SK-N-SH treated with all-trans-retinoic acid at 6 μM for 48 hours (cell line): ENCODE measurements at regions not wholly inside any gene's neighbourhood (a gene's known extent, or its start where the extent isn't known, plus 50 kb on each side); places are given as distances from the start of the nearest gene placed in this dataset.

Experiments
- ATAC-seq: fragments of 200-7000 bp; cut with Tn5 transposase; 3 replicates; pipeline ENCODE4 v1.9.1; 2020; ENCODE audit warnings: mild to moderate bottlenecking, moderate library complexity
- CSDC2 ChIP-seq: fragments of 250-450 bp; sonication (Bioruptor Pico); IDR thresholded peaks from 2 replicates; pipeline ENCODE4 v1.5.0; 2020; ENCODE audit warnings: mild to moderate bottlenecking, moderate library complexity
- ESRRG ChIP-seq: fragments of 250-450 bp; sonication (Bioruptor Pico); IDR thresholded peaks from 2 replicates; pipeline ENCODE4 v1.6.1; 2021; ENCODE audit warnings: mild to moderate bottlenecking
- ISL1 ChIP-seq: fragments of 250-450 bp; sonication (Bioruptor Pico); IDR thresholded peaks from 2 replicates; pipeline ENCODE4 v2.1.2; 2022; ENCODE audit warnings: mild to moderate bottlenecking, moderate library complexity
- OSR1 ChIP-seq: fragments of 250-450 bp; sonication (Bioruptor Pico); IDR thresholded peaks from 2 replicates; pipeline ENCODE4 v1.8.0; 2022; ENCODE audit warnings: moderate library complexity, mild to moderate bottlenecking, inconsistent platforms
- PPARA ChIP-seq: fragments of 250-450 bp; sonication (Bioruptor Pico); IDR thresholded peaks from 2 replicates; pipeline ENCODE4 v1.5.0; 2020; ENCODE audit warnings: mild to moderate bottlenecking, borderline replicate concordance
- RARB ChIP-seq: fragments of 250-450 bp; sonication (Bioruptor Pico); IDR thresholded peaks from 2 replicates; pipeline ENCODE4 v1.8.0; 2021; ENCODE audit warnings: mild to moderate bottlenecking, moderate library complexity
- TCF4 ChIP-seq: fragments of 250-450 bp; sonication (Bioruptor Pico); IDR thresholded peaks from 2 replicates; pipeline ENCODE4 v1.8.0; 2021; ENCODE audit warnings: mild to moderate bottlenecking, moderate library complexity, borderline replicate concordance
- TOX ChIP-seq: fragments of 250-450 bp; sonication (Bioruptor Pico); IDR thresholded peaks from 2 replicates; pipeline ENCODE4 v1.8.0; 2021; ENCODE audit warnings: mild to moderate bottlenecking, moderate library complexity, borderline replicate concordance
- ZC3H10 ChIP-seq: fragments of 250-450 bp; sonication (Bioruptor Pico); IDR thresholded peaks from 2 replicates; pipeline ENCODE4 v1.5.1; 2021; ENCODE audit warnings: mild to moderate bottlenecking, moderate library complexity
- ZFP3 ChIP-seq: fragments of 250-450 bp; sonication (Bioruptor Pico); IDR thresholded peaks from 2 replicates; pipeline ENCODE4 v1.5.0; 2020; ENCODE audit warnings: mild to moderate bottlenecking, moderate library complexity
- ZNF565 ChIP-seq: fragments of 450-650 bp; formaldehyde crosslinking; conservative IDR thresholded peaks from 2 replicates; pipeline ENCODE4 v1.5.0; 2020; ENCODE audit warnings: low read depth, mild to moderate bottlenecking, moderate library complexity
- ZNF70 ChIP-seq: fragments of 450-650 bp; formaldehyde crosslinking; IDR thresholded peaks from 2 replicates; pipeline ENCODE4 v1.5.0; 2020; ENCODE audit warnings: mild to moderate bottlenecking, moderate library complexity
- TF ChIP-seq, protein P1 (sequence below): fragments of 250-450 bp; sonication (Bioruptor Pico); IDR thresholded peaks from 2 replicates; pipeline ENCODE4 v1.5.0; 2020; ENCODE audit warnings: mild to moderate bottlenecking, moderate library complexity
- TF ChIP-seq, protein P2 (sequence below): fragments of 250-450 bp; sonication (Bioruptor Pico); IDR thresholded peaks from 2 replicates; pipeline ENCODE4 v1.8.0; 2020; ENCODE audit warnings: mild to moderate bottlenecking, moderate library complexity, borderline replicate concordance
- TF ChIP-seq, protein P3 (sequence below): fragments of 250-450 bp; sonication (Bioruptor Pico); IDR thresholded peaks from 2 replicates; pipeline ENCODE4 v1.8.0; 2021; ENCODE audit warnings: low read depth, mild to moderate bottlenecking, moderate library complexity, borderline replicate concordance
- TF ChIP-seq, protein P4 (sequence below): fragments of 250-450 bp; sonication (Bioruptor Pico); IDR thresholded peaks from 2 replicates; pipeline ENCODE4 v1.5.1; 2021; ENCODE audit warnings: mild to moderate bottlenecking, moderate library complexity
- TF ChIP-seq, protein P5 (sequence below): fragments of 250-450 bp; sonication (Bioruptor Pico); IDR thresholded peaks from 2 replicates; pipeline ENCODE4 v1.5.1; 2020; ENCODE audit warnings: low read depth, mild to moderate bottlenecking, moderate library complexity

DNA sequence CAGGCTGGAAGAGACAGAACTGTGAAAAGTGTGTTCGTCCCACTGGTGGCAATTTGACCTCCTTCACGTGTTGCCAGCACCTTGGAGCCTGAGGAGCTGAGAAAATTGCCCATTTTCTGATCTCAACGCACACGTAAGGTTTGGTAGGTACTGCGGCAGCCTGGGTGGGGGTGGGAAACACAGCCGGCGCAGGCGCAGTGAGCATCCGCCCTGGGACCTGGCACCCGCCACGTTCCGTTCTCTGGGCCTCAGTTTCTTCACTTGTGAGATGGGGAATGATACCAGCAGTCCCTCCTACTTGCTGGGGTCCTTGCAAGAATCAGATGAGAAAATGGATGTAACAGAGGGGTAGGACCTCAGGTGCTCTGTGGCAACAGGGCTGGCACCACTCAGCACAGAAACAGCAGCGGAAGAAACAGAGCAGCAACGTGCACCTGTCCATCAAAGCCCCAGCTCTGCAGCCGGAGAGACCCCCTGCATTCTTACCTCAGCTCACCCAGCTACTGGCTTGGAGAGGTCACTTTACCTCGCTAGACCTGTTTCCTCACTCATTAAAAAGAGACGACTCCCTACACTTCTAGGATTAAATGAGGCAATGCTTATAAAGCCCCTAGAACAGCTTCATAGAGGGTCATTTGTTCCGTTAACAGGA, 458.0 kb upstream of the ID2 start:
- TF ChIP-seq TOX = no peak
- TF ChIP-seq, all 23 proteins: peak for 0
- ATAC-seq = no peak

DNA sequence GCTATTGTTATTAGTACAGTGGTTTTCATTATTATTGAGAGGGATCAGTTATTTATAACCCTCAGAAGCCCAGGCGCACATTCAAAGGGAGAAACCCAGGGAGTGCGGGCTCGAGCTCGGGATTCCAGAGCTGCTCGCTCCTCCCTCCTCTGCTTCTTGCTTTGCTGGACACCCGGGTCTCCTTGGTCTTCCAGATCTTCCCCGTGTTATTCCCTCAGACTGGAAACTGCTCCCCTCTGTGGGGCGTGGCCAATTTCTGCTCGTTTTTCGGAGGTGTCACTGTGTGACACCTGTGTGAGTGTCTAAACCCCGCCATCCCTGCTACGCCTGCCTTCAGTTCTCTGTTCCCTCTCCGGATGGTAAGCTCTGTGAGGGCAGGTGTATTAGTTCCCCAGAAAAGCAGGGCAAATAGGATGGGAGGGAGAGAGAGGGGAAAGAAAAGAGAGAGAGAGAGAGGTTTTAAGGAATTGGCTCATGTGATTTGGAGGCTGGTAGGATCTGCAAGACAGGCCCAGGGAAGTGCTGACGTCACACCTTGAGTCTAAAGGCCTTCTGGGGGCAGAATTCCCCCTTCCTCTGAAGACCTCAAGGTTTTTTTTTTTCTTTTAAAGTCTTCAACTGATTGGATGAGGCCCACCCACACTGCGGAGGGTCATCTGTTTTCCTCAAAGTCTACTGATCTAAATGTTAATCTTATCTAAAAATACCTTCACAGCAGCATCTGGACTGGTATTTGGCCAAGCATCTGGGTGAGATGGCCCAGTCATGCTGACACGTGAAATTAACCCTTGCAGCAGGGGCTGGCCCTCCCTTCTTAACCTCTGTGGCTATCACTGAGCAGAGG, 457.3 kb upstream of the ID2 start:
- no peak for ATAC-seq
- TF ChIP-seq CSDC2 (CRISPR knock-in tag) (no peak), ESRRG (CRISPR knock-in tag) (no peak), ZFP3 (no peak)
- TF ChIP-seq, protein P1, sequence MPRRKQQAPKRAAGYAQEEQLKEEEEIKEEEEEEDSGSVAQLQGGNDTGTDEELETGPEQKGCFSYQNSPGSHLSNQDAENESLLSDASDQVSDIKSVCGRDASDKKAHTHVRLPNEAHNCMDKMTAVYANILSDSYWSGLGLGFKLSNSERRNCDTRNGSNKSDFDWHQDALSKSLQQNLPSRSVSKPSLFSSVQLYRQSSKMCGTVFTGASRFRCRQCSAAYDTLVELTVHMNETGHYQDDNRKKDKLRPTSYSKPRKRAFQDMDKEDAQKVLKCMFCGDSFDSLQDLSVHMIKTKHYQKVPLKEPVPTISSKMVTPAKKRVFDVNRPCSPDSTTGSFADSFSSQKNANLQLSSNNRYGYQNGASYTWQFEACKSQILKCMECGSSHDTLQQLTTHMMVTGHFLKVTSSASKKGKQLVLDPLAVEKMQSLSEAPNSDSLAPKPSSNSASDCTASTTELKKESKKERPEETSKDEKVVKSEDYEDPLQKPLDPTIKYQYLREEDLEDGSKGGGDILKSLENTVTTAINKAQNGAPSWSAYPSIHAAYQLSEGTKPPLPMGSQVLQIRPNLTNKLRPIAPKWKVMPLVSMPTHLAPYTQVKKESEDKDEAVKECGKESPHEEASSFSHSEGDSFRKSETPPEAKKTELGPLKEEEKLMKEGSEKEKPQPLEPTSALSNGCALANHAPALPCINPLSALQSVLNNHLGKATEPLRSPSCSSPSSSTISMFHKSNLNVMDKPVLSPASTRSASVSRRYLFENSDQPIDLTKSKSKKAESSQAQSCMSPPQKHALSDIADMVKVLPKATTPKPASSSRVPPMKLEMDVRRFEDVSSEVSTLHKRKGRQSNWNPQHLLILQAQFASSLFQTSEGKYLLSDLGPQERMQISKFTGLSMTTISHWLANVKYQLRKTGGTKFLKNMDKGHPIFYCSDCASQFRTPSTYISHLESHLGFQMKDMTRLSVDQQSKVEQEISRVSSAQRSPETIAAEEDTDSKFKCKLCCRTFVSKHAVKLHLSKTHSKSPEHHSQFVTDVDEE = no peak
- TF ChIP-seq, protein P2, sequence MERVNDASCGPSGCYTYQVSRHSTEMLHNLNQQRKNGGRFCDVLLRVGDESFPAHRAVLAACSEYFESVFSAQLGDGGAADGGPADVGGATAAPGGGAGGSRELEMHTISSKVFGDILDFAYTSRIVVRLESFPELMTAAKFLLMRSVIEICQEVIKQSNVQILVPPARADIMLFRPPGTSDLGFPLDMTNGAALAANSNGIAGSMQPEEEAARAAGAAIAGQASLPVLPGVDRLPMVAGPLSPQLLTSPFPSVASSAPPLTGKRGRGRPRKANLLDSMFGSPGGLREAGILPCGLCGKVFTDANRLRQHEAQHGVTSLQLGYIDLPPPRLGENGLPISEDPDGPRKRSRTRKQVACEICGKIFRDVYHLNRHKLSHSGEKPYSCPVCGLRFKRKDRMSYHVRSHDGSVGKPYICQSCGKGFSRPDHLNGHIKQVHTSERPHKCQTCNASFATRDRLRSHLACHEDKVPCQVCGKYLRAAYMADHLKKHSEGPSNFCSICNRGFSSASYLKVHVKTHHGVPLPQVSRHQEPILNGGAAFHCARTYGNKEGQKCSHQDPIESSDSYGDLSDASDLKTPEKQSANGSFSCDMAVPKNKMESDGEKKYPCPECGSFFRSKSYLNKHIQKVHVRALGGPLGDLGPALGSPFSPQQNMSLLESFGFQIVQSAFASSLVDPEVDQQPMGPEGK (CRISPR knock-in tag) = no peak
- TF ChIP-seq, all 23 proteins: peak for 0

DNA sequence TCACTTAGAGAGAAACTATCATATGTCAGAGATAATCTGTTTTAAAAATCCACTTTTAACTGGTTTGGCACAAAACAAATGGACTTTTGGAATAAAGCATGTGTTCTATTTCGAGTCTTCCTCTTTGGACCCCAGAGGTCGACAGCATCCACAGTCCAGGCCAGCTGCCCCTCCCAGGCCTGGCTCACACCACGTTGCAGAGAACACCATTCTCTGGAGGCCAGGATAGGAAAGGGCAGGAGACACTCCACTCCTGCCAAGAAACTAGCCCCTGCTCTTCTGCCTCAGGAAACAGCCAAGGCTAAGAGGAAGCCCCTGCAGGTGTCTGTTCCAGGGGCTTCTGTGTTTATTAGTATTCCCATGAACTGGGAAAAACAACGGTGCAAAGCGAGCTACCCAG, 456.6 kb upstream of the ID2 start:
- TF ChIP-seq ESRRG (CRISPR knock-in tag) (no peak), ZNF70 (CRISPR knock-in tag) (no peak), PPARA (CRISPR knock-in tag) (no peak), TCF4 (no peak), OSR1 (CRISPR knock-in tag) (no peak), ZNF565 (no peak)
- TF ChIP-seq, protein P3, sequence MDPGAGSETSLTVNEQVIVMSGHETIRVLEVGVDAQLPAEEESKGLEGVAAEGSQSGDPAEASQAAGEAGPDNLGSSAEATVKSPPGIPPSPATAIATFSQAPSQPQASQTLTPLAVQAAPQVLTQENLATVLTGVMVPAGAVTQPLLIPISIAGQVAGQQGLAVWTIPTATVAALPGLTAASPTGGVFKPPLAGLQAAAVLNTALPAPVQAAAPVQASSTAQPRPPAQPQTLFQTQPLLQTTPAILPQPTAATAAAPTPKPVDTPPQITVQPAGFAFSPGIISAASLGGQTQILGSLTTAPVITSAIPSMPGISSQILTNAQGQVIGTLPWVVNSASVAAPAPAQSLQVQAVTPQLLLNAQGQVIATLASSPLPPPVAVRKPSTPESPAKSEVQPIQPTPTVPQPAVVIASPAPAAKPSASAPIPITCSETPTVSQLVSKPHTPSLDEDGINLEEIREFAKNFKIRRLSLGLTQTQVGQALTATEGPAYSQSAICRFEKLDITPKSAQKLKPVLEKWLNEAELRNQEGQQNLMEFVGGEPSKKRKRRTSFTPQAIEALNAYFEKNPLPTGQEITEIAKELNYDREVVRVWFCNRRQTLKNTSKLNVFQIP (CRISPR knock-in tag) = no peak
- TF ChIP-seq, protein P4, sequence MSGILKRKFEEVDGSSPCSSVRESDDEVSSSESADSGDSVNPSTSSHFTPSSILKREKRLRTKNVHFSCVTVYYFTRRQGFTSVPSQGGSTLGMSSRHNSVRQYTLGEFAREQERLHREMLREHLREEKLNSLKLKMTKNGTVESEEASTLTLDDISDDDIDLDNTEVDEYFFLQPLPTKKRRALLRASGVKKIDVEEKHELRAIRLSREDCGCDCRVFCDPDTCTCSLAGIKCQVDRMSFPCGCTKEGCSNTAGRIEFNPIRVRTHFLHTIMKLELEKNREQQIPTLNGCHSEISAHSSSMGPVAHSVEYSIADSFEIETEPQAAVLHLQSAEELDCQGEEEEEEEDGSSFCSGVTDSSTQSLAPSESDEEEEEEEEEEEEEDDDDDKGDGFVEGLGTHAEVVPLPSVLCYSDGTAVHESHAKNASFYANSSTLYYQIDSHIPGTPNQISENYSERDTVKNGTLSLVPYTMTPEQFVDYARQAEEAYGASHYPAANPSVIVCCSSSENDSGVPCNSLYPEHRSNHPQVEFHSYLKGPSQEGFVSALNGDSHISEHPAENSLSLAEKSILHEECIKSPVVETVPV = no peak
- TF ChIP-seq, protein P2 (CRISPR knock-in tag) = no peak
- TF ChIP-seq, protein P5, sequence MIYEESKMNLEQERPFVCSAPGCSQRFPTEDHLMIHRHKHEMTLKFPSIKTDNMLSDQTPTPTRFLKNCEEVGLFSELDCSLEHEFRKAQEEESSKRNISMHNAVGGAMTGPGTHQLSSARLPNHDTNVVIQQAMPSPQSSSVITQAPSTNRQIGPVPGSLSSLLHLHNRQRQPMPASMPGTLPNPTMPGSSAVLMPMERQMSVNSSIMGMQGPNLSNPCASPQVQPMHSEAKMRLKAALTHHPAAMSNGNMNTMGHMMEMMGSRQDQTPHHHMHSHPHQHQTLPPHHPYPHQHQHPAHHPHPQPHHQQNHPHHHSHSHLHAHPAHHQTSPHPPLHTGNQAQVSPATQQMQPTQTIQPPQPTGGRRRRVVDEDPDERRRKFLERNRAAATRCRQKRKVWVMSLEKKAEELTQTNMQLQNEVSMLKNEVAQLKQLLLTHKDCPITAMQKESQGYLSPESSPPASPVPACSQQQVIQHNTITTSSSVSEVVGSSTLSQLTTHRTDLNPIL (CRISPR knock-in tag) = no peak

DNA sequence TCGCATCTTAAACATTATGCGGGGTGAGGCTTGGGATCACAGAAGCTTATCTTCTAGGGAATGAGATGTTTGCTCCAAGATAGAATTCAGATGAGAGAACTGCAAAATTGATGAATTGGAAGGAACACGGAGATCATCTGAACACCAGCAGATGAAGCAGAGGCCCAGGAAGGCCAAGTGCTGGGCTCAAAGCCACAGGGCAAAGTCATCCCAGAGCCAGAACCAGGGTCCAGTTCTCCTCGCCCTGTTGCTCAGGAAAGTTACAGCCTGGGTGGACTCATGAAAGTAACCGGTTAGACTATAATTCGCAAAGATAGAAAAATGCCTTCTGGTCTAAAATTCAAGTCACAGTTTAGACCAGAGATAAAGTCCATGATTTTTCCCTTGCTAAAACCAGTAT, 456.1 kb upstream of the ID2 start:
- ATAC-seq = no peak
- TF ChIP-seq CSDC2 (CRISPR knock-in tag) = no peak
- no peak for TF ChIP-seq ZC3H10 (CRISPR knock-in tag)
- TF ChIP-seq ESRRG (CRISPR knock-in tag) = no peak
- TF ChIP-seq, protein P4 = no peak
- no peak for TF ChIP-seq OSR1 (CRISPR knock-in tag)
- TF ChIP-seq RARB (CRISPR knock-in tag) = no peak
- TF ChIP-seq, protein P2 (CRISPR knock-in tag) = no peak
- TF ChIP-seq, protein P3 (CRISPR knock-in tag) = no peak
- no peak for TF ChIP-seq ISL1 (CRISPR knock-in tag)

More for the DNA sequence above, 456.6 kb upstream of the ID2 start:
- no peak for ATAC-seq
